Hepatocyte (in vitro differentiated cells): ENCODE measurements at regions not wholly inside any gene's neighbourhood (a gene's known extent, or its start where the extent isn't known, plus 50 kb on each side); places are given as distances from the start of the nearest gene placed in this dataset.

Experiments used
- DNase-seq: peaks from one replicate; pipeline ENCODE4 v3.0.0-alpha.2; 2016; ENCODE audit warnings: low spot score
- H2AFZ ChIP-seq: fragments of 200-600 bp; sonication (generic); 2 replicates; pipeline ENCODE4 v1.6.0; 2016; ENCODE audit warnings: antibody characterized with exemption, mild to moderate bottlenecking
- H3K27ac ChIP-seq: fragments of 200-600 bp; sonication (generic); 2 replicates; pipeline ENCODE4 v1.5.1; 2016; ENCODE audit warnings: mild to moderate bottlenecking
- H3K27me3 ChIP-seq: fragments of 200-600 bp; sonication (generic); 2 replicates; pipeline ENCODE4 v1.6.1; 2016
- H3K36me3 ChIP-seq: fragments of 200-600 bp; sonication (generic); replicated peaks from 2 replicates; pipeline ENCODE4 v1.5.1; 2016; ENCODE audit warnings: low read depth; ENCODE audit not compliant: insufficient read depth
- H3K4me1 ChIP-seq: fragments of 200-600 bp; sonication (generic); 2 replicates; pipeline ENCODE4 v1.5.1; 2016; ENCODE audit warnings: mild to moderate bottlenecking, moderate library complexity; ENCODE audit not compliant: insufficient read depth
- H3K4me2 ChIP-seq: fragments of 200-600 bp; sonication (generic); 2 replicates; pipeline ENCODE4 v1.6.0; 2016
- H3K4me3 ChIP-seq: fragments of 200-600 bp; sonication (generic); 2 replicates; pipeline ENCODE4 v1.5.1; 2016; ENCODE audit warnings: mild to moderate bottlenecking
- H3K79me2 ChIP-seq: fragments of 200-600 bp; sonication (generic); 2 replicates; pipeline ENCODE4 v1.6.0; 2017; ENCODE audit warnings: mild to moderate bottlenecking
- H3K9me2 ChIP-seq: fragments of 200-600 bp; sonication (generic); replicated peaks from 2 replicates; pipeline ENCODE4 v1.6.0; 2017; ENCODE audit warnings: mild to moderate bottlenecking; ENCODE audit not compliant: insufficient read depth
- H3K9me3 ChIP-seq: fragments of 200-600 bp; sonication (generic); 2 replicates; pipeline ENCODE4 v1.5.1; 2016; ENCODE audit warnings: low read depth, mild to moderate bottlenecking
- H4K20me1 ChIP-seq: fragments of 200-600 bp; sonication (generic); 2 replicates; pipeline ENCODE4 v1.6.0; 2016; ENCODE audit warnings: mild to moderate bottlenecking; ENCODE audit not compliant: insufficient read depth, poor library complexity, severe bottlenecking
- CTCF ChIP-seq: fragments of 200-600 bp; sonication (generic); IDR thresholded peaks from 2 replicates; pipeline ENCODE4 v1.5.1; 2016; ENCODE audit warnings: antibody characterized with exemption, mild to moderate bottlenecking; ENCODE audit not compliant: poor library complexity
- EZH2 ChIP-seq: fragments of 200-600 bp; sonication (generic); IDR thresholded peaks from 2 replicates; pipeline ENCODE4 v1.6.1; 2016; ENCODE audit warnings: antibody characterized with exemption, mild to moderate bottlenecking, borderline replicate concordance
- EZH2phosphoT487 ChIP-seq: fragments of 200-600 bp; sonication (generic); IDR thresholded peaks from one replicate; pipeline ENCODE4 v1.6.1; 2018; ENCODE audit warnings: antibody characterized with exemption, mild to moderate bottlenecking, low read depth, moderate library complexity; ENCODE audit not compliant: unreplicated experiment, severe bottlenecking
- WGBS: methylation state at CpG from one replicate; pipeline ENCODE4 v1.1.6; 2016; ENCODE audit warnings: low lambda C conversion rate; ENCODE audit errors: missing lambda C conversion rate; 5-methylcytosine and 5-hydroxymethylcytosine counted together

- no peaks in the 10 kb centered on the region for H3K27me3 ChIP-seq
- no peaks in the 10 kb centered on the region for H3K9me3 ChIP-seq
- H3K4me3 ChIP-seq: no peak overlapping the region
- no peaks in the 10 kb centered on the region for H4K20me1 ChIP-seq
- H3K36me3 ChIP-seq: no peaks in the 10 kb centered on the region
- 90% methylated on average over 3 of the region's 3 CpGs for WGBS
- no peak overlapping the region for H3K4me2 ChIP-seq
- H3K27ac ChIP-seq: no peak overlapping the region
- DNase-seq: no peak
- H2AFZ ChIP-seq: no peak overlapping the region
- no peaks in the 10 kb centered on the region for H3K79me2 ChIP-seq
- H3K9me2 ChIP-seq: no peaks in the 10 kb centered on the region
- no peaks in the 10 kb centered on the region for H3K4me1 ChIP-seq
- no peak for TF ChIP-seq EZH2phosphoT487
- no peak for TF ChIP-seq CTCF
- TF ChIP-seq EZH2: no peak
These were observed 114.8 kb upstream of the XYLT1 start for GRCh38 chr16:17585449-17586074.

GRCh38 chr16:17578981-17579874, 108.5 kb upstream of the XYLT1 start:
- H3K4me1 ChIP-seq: no peaks in the 10 kb centered on the region
- no peaks in the 10 kb centered on the region for H3K9me2 ChIP-seq
- TF ChIP-seq EZH2: no peak
- peak; percentile 87 for TF ChIP-seq CTCF
- H4K20me1 ChIP-seq: no peaks in the 10 kb centered on the region
- H3K27ac ChIP-seq: no peak overlapping the region
- H2AFZ ChIP-seq: no peak overlapping the region
- no peaks in the 10 kb centered on the region for H3K36me3 ChIP-seq
- no peak overlapping the region for H3K4me2 ChIP-seq
- no peak overlapping the region for H3K4me3 ChIP-seq
- H3K27me3 ChIP-seq: no peaks in the 10 kb centered on the region
- 31% methylated on average over 10 of the region's 10 CpGs for WGBS
- no peaks in the 10 kb centered on the region for H3K9me3 ChIP-seq
- no peaks in the 10 kb centered on the region for H3K79me2 ChIP-seq
- peak; percentile 85 for DNase-seq

- H3K36me3 ChIP-seq: no peaks in the 10 kb centered on the region
- 65% methylated on average over 3 of the region's 3 CpGs for WGBS
- H3K9me3 ChIP-seq: no peaks in the 10 kb centered on the region
- H3K27ac ChIP-seq: no peak overlapping the region
- no peak overlapping the region for H3K4me2 ChIP-seq
- DNase-seq: no peak
- no peak overlapping the region for H3K4me3 ChIP-seq
- H4K20me1 ChIP-seq: no peaks in the 10 kb centered on the region
- H2AFZ ChIP-seq: no peak overlapping the region
- no peaks in the 10 kb centered on the region for H3K79me2 ChIP-seq
- no peaks in the 10 kb centered on the region for H3K4me1 ChIP-seq
- H3K9me2 ChIP-seq: no peaks in the 10 kb centered on the region
- no peaks in the 10 kb centered on the region for H3K27me3 ChIP-seq
- TF ChIP-seq EZH2 (no peak), CTCF (no peak), EZH2phosphoT487 (no peak)
These were observed 103.5 kb upstream of the XYLT1 start for GRCh38 chr16:17574256-17574655.
